ENCODE measurements at regions not wholly inside any gene's neighbourhood (a gene's known extent, or its start where the extent isn't known, plus 50 kb on each side); places are given as distances from the start of the nearest gene placed in this dataset.

- DNase-seq, result no peak
Observed at GRCh38 chr4:147327322-147327721, 153.6 kb upstream of the EDNRA start.

GRCh38 chr4:147328189-147328588 is 152.7 kb upstream of the EDNRA start:
- no peak for DNase-seq

- no peak for DNase-seq
Observed at GRCh38 chr4:147328756-147329446, 152.0 kb upstream of the EDNRA start.

GRCh38 chr4:147332091-147332490 is 148.8 kb upstream of the EDNRA start:
- DNase-seq, result no peak

GRCh38 chr4:147334478-147334877 is 146.4 kb upstream of the EDNRA start:
- DNase-seq, result no peak

GRCh38 chr4:147335183-147335582 is 145.7 kb upstream of the EDNRA start:
- no peak for DNase-seq

GRCh38 chr4:147336252-147336651 is 144.6 kb upstream of the EDNRA start:
- DNase-seq, result no peak

GRCh38 chr4:147339100-147339499 is 141.8 kb upstream of the EDNRA start:
- DNase-seq, result no peak

GRCh38 chr4:147340111-147340510 is 140.8 kb upstream of the EDNRA start:
- DNase-seq, result no peak

GRCh38 chr4:147340591-147341120 is 140.2 kb upstream of the EDNRA start:
- no peak for DNase-seq

GRCh38 chr4:147343692-147344091 is 137.2 kb upstream of the EDNRA start:
- no peak for DNase-seq

GRCh38 chr4:147345662-147346061 is 135.2 kb upstream of the EDNRA start:
- no peak for DNase-seq

- no peak for DNase-seq
Observed at GRCh38 chr4:147347217-147347616, 133.7 kb upstream of the EDNRA start.

GRCh38 chr4:147349193-147349592 is 131.7 kb upstream of the EDNRA start:
- no peak for DNase-seq

- no peak for DNase-seq
Observed at GRCh38 chr4:147351083-147351787, 129.7 kb upstream of the EDNRA start.

- no peak for DNase-seq
Observed at GRCh38 chr4:147354237-147354636, 126.7 kb upstream of the EDNRA start.

- no peak for DNase-seq
Observed at GRCh38 chr4:147355032-147355656, 125.8 kb upstream of the EDNRA start.

- no peak for DNase-seq
Observed at GRCh38 chr4:147355847-147356246, 125.0 kb upstream of the EDNRA start.

GRCh38 chr4:147360301-147360700 is 120.6 kb upstream of the EDNRA start:
- DNase-seq, result no peak

- DNase-seq, result no peak
Observed at GRCh38 chr4:147361726-147362125, 119.2 kb upstream of the EDNRA start.

- DNase-seq, result no peak
Observed at GRCh38 chr4:147362938-147363337, 118.0 kb upstream of the EDNRA start.

- DNase-seq, result no peak
Observed at GRCh38 chr4:147363514-147363913, 117.4 kb upstream of the EDNRA start.

- DNase-seq, result no peak
Observed at GRCh38 chr4:147365396-147365795, 115.5 kb upstream of the EDNRA start.

GRCh38 chr4:147366164-147366563 is 114.7 kb upstream of the EDNRA start:
- no peak for DNase-seq
